ENCODE measurements at regions not wholly inside any gene's neighbourhood (a gene's known extent, or its start where the extent isn't known, plus 50 kb on each side); places are given as distances from the start of the nearest gene placed in this dataset.

GRCh38 chr21:22399681-22400514 is 1401.7 kb downstream of the NCAM2 start:
- Histone ChIP-seq H3K27ac (no peak overlapping the region), H3K4me3 (no peak overlapping the region), H3K36me3 (no peaks in the 10 kb centered on the region), H3K4me1 (no peaks in the 10 kb centered on the region), H3K27me3 (no peaks in the 10 kb centered on the region), H3K9me3 (no peaks in the 10 kb centered on the region)
- WGBS, 2 donors: 62 to 77% methylated on average over 1 of the region's 1 CpG
- DNase-seq: no peak
- no peak for TF ChIP-seq EP300 (IDR thresholded peaks at IDR 0.05)
- TF ChIP-seq CTCF (IDR thresholded peaks at IDR 0.05): no peak
- no peak for TF ChIP-seq POLR2AphosphoS5 (IDR thresholded peaks at IDR 0.05)
- no peak for TF ChIP-seq POLR2A (IDR thresholded peaks at IDR 0.05)
- no peak for ATAC-seq (ENCODE audit: low FRiP score in 2 of 2)

GRCh38 chr21:22409571-22409970 is 1411.4 kb downstream of the NCAM2 start:
- no peaks in the 10 kb centered on the region for H3K4me1 ChIP-seq
- no peak for TF ChIP-seq POLR2AphosphoS5 (IDR thresholded peaks at IDR 0.05)
- no peak for TF ChIP-seq POLR2A (IDR thresholded peaks at IDR 0.05)
- TF ChIP-seq EP300 (IDR thresholded peaks at IDR 0.05): no peak
- no peak for TF ChIP-seq CTCF (IDR thresholded peaks at IDR 0.05)
- no peak overlapping the region for H3K4me3 ChIP-seq
- DNase-seq: no peak
- H3K36me3 ChIP-seq: no peaks in the 10 kb centered on the region
- no peak for ATAC-seq (ENCODE audit: low FRiP score in 2 of 2)
- WGBS, 2 donors: 60 to 78% methylated on average over 2 of the region's 2 CpGs
- no peaks in the 10 kb centered on the region for H3K9me3 ChIP-seq
- no peak overlapping the region for H3K27ac ChIP-seq
- no peaks in the 10 kb centered on the region for H3K27me3 ChIP-seq

- 80 to 87% methylated on average over 1 of the region's 1 CpG for WGBS, 2 donors
- H3K36me3 ChIP-seq: no peaks in the 10 kb centered on the region
- H3K27me3 ChIP-seq: no peaks in the 10 kb centered on the region
- H3K9me3 ChIP-seq: no peaks in the 10 kb centered on the region
- ATAC-seq (ENCODE audit: low FRiP score in 2 of 2) (no peak), DNase-seq (no peak)
- no peak overlapping the region for H3K4me3 ChIP-seq
- no peak for TF ChIP-seq POLR2A (IDR thresholded peaks at IDR 0.05)
- TF ChIP-seq POLR2AphosphoS5 (IDR thresholded peaks at IDR 0.05): no peak
- TF ChIP-seq CTCF (IDR thresholded peaks at IDR 0.05): no peak
- no peaks in the 10 kb centered on the region for H3K4me1 ChIP-seq
- no peak overlapping the region for H3K27ac ChIP-seq
Measured at GRCh38 chr21:22416555-22416954, 1418.3 kb downstream of the NCAM2 start.

- no peak overlapping the region for H3K27ac ChIP-seq
- no peak overlapping the region for H3K4me3 ChIP-seq
- no peak for DNase-seq
- H3K27me3 ChIP-seq: no peaks in the 10 kb centered on the region
- TF ChIP-seq EP300 (IDR thresholded peaks at IDR 0.05) (no peak), POLR2A (IDR thresholded peaks at IDR 0.05) (no peak), CTCF (IDR thresholded peaks at IDR 0.05) (no peak), POLR2AphosphoS5 (IDR thresholded peaks at IDR 0.05) (no peak)
- no peak for ATAC-seq (ENCODE audit: low FRiP score in 2 of 2)
- WGBS, 2 donors: 65 to 66% methylated on average over 6 of the region's 6 CpGs
- no peaks in the 10 kb centered on the region for H3K36me3 ChIP-seq
- no peaks in the 10 kb centered on the region for H3K4me1 ChIP-seq
- no peaks in the 10 kb centered on the region for H3K9me3 ChIP-seq
Measured at GRCh38 chr21:22421416-22422180, 1423.4 kb downstream of the NCAM2 start.

All from upper lobe of left lung (tissue), 6 donors.